Activated naive CD8-positive, alpha-beta T cell treated with anti-CD3 and anti-CD28 coated beads for 36 hours (primary cell): ENCODE measurements at regions not wholly inside any gene's neighbourhood (a gene's known extent, or its start where the extent isn't known, plus 50 kb on each side); places are given as distances from the start of the nearest gene placed in this dataset.
"Not testable (repeated sequence)": the region's sequence is repeated elsewhere in the genome, so short reads cannot be mapped to it uniquely, and the experiment has no call there.

Source experiments
- DNase-seq: peaks from one replicate; pipeline ENCODE4 v3.0.0; 2021
- H3K27ac Mint-ChIP-seq: one replicate; pipeline ENCODE4 v1.8.0; 2022; ENCODE audit warnings: mild to moderate bottlenecking, moderate library complexity, mixed read lengths
- H3K27me3 Mint-ChIP-seq: one replicate; pipeline ENCODE4 v1.8.0; 2022; ENCODE audit warnings: mild to moderate bottlenecking, mixed read lengths
- H3K36me3 Mint-ChIP-seq: one replicate; pipeline ENCODE4 v1.8.0; 2021; ENCODE audit warnings: mild to moderate bottlenecking, mixed read lengths
- H3K4me1 Mint-ChIP-seq: one replicate; pipeline ENCODE4 v1.8.0; 2021; ENCODE audit warnings: mixed read lengths
- H3K4me3 Mint-ChIP-seq: one replicate; pipeline ENCODE4 v1.8.0; 2022; ENCODE audit warnings: mild to moderate bottlenecking, moderate library complexity, mixed read lengths
- H3K9me3 Mint-ChIP-seq: one replicate; pipeline ENCODE4 v1.8.0; 2022; ENCODE audit warnings: mixed read lengths

DNA sequence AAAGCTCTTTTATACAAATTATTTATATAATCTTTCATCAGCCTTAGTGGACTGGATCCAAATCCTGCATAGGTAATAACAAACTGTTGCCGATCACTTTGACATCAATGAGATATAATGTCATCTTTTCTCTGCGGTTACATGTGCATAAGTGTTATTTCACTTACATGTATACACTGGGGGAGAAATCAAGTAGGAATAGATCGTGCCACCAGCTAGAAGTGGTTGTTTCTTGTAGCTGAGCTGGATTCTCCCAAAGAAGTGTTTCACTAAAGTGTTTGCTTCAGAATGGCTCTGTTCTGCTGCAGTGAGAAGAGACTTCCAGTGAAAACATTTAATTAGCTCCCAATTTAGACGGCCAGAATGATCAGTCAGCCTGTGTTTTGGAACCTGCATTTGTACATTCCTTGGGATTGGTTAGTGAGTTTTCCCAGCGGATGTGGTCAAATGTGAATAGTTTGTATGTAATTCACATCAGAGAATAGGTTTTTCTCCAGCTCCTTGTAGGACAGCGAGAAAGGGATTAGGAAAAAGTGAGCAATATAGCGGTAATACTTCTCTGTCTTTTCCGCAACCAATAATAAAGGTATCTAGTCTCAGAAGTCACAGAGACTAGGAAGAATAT lies 163.1 kb upstream of the CCN2 start:
- Mint-ChIP-seq H3K4me3 (no peak overlapping the region), H3K4me1 (no peaks in the 10 kb centered on the region), H3K27ac (no peak overlapping the region), H3K9me3 (peaks cover 11% of the 10 kb centered on the region), H3K36me3 (no peaks in the 10 kb centered on the region), H3K27me3 (no peaks in the 10 kb centered on the region)
- DNase-seq = no peak

- not testable (repeated sequence) for H3K36me3 Mint-ChIP-seq, H3K27me3 Mint-ChIP-seq, H3K4me1 Mint-ChIP-seq, DNase-seq, H3K4me3 Mint-ChIP-seq, H3K27ac Mint-ChIP-seq
- H3K9me3 Mint-ChIP-seq = peaks cover 13% of the 10 kb centered on the region
Observed at GRCh38 chr6:132109752-132110151, 158.6 kb upstream of the CCN2 start.

DNA sequence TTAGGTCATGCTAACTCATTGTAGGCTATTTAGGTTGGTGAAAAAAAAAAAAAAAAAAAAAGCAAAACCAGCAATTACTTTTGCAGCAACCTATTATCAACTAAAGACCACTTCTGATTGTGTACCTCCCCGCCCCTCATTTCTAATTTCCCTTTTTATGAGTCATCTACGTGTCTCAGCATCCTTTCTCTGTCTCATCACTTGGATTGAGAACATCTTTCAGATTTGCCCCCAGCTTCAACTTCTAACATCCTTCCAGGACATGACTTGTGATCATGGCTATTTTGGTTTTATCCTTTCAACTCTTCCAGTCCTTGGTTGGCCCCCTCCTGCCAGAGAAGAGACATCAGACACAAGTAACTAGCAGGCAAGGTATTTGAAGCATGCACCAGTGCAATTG lies 156.7 kb upstream of the CCN2 start:
- H3K27me3 Mint-ChIP-seq = no peaks in the 10 kb centered on the region
- no peak overlapping the region for H3K27ac Mint-ChIP-seq

GRCh38 chr6:132101535-132101934 lies 150.4 kb upstream of the CCN2 start:
- Mint-ChIP-seq H3K36me3 (no peaks in the 10 kb centered on the region), H3K9me3 (peaks cover 4% of the 10 kb centered on the region), H3K4me1 (no peaks in the 10 kb centered on the region), H3K27me3 (peaks cover 3% of the 10 kb centered on the region), H3K4me3 (no peak overlapping the region), H3K27ac (no peak overlapping the region)
- DNase-seq = no peak

More for the DNA sequence above, 156.7 kb upstream of the CCN2 start:
- no peak for DNase-seq
- H3K4me3 Mint-ChIP-seq = no peak overlapping the region
- no peaks in the 10 kb centered on the region for H3K4me1 Mint-ChIP-seq
- H3K9me3 Mint-ChIP-seq = peaks cover 16% of the 10 kb centered on the region
- no peaks in the 10 kb centered on the region for H3K36me3 Mint-ChIP-seq

GRCh38 chr6:132100388-132100990 lies 149.3 kb upstream of the CCN2 start:
- Mint-ChIP-seq H3K27ac (no peak overlapping the region), H3K27me3 (peaks cover 3% of the 10 kb centered on the region), H3K4me3 (no peak overlapping the region), H3K36me3 (no peaks in the 10 kb centered on the region), H3K9me3 (peaks cover 4% of the 10 kb centered on the region), H3K4me1 (no peaks in the 10 kb centered on the region)
- DNase-seq = no peak

GRCh38 chr6:132096996-132097395 lies 145.8 kb upstream of the CCN2 start:
- Mint-ChIP-seq H3K4me1 (no peaks in the 10 kb centered on the region), H3K9me3 (peaks cover 1% of the 10 kb centered on the region)

DNA sequence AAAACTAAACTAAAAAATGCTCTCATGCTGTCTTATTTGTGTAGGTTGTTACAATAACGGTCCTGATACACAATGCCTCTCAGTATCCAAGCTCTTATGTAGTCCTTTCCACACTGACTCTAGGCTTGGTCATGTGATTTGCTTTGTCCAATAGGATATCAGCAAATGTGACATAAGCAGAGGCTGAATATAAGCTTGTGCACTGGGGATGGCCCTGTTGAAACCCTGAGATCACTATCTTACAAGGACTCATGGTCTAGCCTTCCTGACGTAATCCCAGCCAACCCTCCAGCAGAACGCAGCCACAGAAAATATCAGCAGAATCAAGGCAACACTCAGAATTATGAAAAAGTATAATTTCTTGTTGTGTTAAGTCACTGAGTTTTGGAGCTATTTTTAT lies 145.1 kb upstream of the CCN2 start:
- peaks cover 1% of the 10 kb centered on the region for H3K9me3 Mint-ChIP-seq
- peaks cover 3% of the 10 kb centered on the region for H3K27me3 Mint-ChIP-seq
- no peaks in the 10 kb centered on the region for H3K36me3 Mint-ChIP-seq
- DNase-seq = no peak
- H3K4me3 Mint-ChIP-seq = no peak overlapping the region
- no peaks in the 10 kb centered on the region for H3K4me1 Mint-ChIP-seq
- no peak overlapping the region for H3K27ac Mint-ChIP-seq

More at GRCh38 chr6:132096996-132097395, 145.8 kb upstream of the CCN2 start:
- Mint-ChIP-seq H3K27me3 (peaks cover 3% of the 10 kb centered on the region), H3K4me3 (no peak overlapping the region), H3K27ac (no peak overlapping the region), H3K36me3 (no peaks in the 10 kb centered on the region)
- DNase-seq = no peak

DNA sequence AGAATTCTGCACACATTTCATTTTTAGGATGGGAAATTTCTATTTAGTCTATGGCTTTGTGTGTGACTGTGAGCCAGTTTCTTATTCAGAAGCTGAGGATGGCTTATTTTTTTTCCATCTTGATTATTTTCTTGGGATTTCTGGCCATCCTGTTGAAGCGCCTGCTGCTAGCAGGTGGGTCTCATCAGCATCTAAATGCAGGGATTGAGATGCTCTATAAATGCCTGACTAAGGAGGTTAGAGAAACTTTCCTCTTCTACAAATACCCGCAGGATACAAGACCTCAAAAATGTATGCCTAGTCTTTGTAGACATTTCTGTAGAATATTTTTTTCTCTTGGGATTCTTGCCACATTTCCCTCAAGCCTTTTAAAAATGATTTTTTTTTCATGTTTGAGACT lies 138.0 kb upstream of the CCN2 start:
- Mint-ChIP-seq H3K27ac (no peak overlapping the region), H3K4me1 (no peaks in the 10 kb centered on the region), H3K27me3 (peaks cover 4% of the 10 kb centered on the region), H3K36me3 (no peaks in the 10 kb centered on the region), H3K4me3 (no peak overlapping the region), H3K9me3 (peaks cover 4% of the 10 kb centered on the region)
- DNase-seq = no peak

DNA sequence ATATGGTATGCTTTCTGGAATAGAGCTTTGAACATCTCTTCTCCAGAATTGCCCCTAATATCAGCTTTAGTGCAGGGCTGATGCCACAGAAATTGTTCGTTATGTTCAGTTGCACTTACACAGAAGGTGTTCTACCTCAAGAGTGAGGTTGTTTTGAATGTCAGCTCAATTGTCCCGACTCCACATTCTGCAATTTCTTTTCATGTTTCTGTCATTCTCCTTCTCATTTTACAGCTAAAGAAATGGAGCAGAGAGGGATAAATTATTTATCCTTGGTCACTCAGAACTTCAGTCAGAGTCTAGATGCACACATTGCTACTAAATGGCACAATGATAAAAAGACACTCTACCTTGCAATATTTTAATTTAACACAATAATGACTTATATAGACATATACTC lies 137.0 kb upstream of the CCN2 start:
- H3K27ac Mint-ChIP-seq = no peak overlapping the region

DNA sequence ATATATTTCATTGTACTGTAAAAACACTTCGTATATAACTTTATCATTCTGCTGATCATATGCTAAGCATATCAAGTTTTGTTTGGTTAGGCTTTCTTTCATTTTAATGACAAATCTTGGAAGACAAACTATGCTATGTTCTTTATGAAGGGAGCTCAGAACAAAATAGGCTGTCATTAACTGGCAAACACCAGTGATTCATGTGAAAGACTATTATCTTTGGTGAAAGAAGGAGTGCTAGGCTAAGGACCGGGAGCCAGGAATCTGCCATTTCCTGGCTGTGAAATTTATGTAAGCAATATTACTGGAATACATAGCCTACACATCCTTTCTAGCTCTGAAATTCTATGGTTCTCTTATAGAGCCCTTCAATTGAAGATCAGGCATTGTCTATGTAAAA lies 136.2 kb upstream of the CCN2 start:
- DNase-seq = no peak
- H3K36me3 Mint-ChIP-seq = no peaks in the 10 kb centered on the region
- peaks cover 4% of the 10 kb centered on the region for H3K9me3 Mint-ChIP-seq
- no peak overlapping the region for H3K27ac Mint-ChIP-seq
- H3K27me3 Mint-ChIP-seq = peaks cover 4% of the 10 kb centered on the region
- no peak overlapping the region for H3K4me3 Mint-ChIP-seq
- no peaks in the 10 kb centered on the region for H3K4me1 Mint-ChIP-seq

More for the DNA sequence above, 137.0 kb upstream of the CCN2 start:
- DNase-seq = no peak
- Mint-ChIP-seq H3K36me3 (no peaks in the 10 kb centered on the region), H3K4me1 (no peaks in the 10 kb centered on the region), H3K4me3 (no peak overlapping the region), H3K27me3 (peaks cover 4% of the 10 kb centered on the region), H3K9me3 (peaks cover 4% of the 10 kb centered on the region)

GRCh38 chr6:132085731-132086130 lies 134.6 kb upstream of the CCN2 start:
- Mint-ChIP-seq H3K4me1 (no peaks in the 10 kb centered on the region), H3K27ac (no peak overlapping the region), H3K36me3 (no peaks in the 10 kb centered on the region), H3K4me3 (no peak overlapping the region), H3K9me3 (peaks cover 4% of the 10 kb centered on the region), H3K27me3 (peaks cover 4% of the 10 kb centered on the region)
- DNase-seq = no peak

GRCh38 chr6:132084811-132085509 lies 133.8 kb upstream of the CCN2 start:
- H3K27me3 Mint-ChIP-seq = peaks cover 4% of the 10 kb centered on the region
- no peaks in the 10 kb centered on the region for H3K36me3 Mint-ChIP-seq

GRCh38 chr6:132082421-132082820 lies 131.2 kb upstream of the CCN2 start:
- H3K4me1 Mint-ChIP-seq = no peaks in the 10 kb centered on the region
- DNase-seq = no peak
- H3K27me3 Mint-ChIP-seq = peaks cover 4% of the 10 kb centered on the region
- H3K27ac Mint-ChIP-seq = no peak overlapping the region
- H3K9me3 Mint-ChIP-seq = no peaks in the 10 kb centered on the region
- H3K4me3 Mint-ChIP-seq = no peak overlapping the region
- H3K36me3 Mint-ChIP-seq = no peaks in the 10 kb centered on the region

More at GRCh38 chr6:132084811-132085509, 133.8 kb upstream of the CCN2 start:
- H3K4me3 Mint-ChIP-seq = no peak overlapping the region
- no peaks in the 10 kb centered on the region for H3K4me1 Mint-ChIP-seq
- DNase-seq = no peak
- no peak overlapping the region for H3K27ac Mint-ChIP-seq
- peaks cover 4% of the 10 kb centered on the region for H3K9me3 Mint-ChIP-seq

DNA sequence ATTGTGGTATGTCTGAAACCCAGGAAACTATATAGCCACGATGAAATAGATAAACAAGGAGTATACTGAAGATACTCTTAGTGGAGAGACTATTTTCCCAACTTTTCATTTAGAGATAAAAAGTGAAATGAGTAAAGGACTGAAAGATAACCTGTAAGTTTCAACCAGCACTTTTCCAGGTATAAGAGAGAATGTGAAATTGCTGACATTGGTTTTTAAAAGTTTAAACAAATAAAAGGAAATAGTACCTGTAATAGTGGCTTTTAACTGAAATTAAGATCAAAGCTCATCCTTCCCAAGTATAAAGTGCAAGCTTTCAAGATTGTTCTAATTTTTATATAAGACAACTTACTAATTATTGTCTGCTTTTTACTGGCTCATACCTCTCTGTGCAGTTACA lies 130.2 kb upstream of the CCN2 start:
- Mint-ChIP-seq H3K36me3 (no peaks in the 10 kb centered on the region), H3K27ac (no peak overlapping the region), H3K9me3 (no peaks in the 10 kb centered on the region), H3K27me3 (peaks cover 4% of the 10 kb centered on the region), H3K4me1 (no peaks in the 10 kb centered on the region), H3K4me3 (no peak overlapping the region)
- DNase-seq = no peak

- Mint-ChIP-seq H3K36me3 (no peaks in the 10 kb centered on the region), H3K4me3 (no peak overlapping the region), H3K9me3 (no peaks in the 10 kb centered on the region), H3K4me1 (no peaks in the 10 kb centered on the region), H3K27me3 (no peaks in the 10 kb centered on the region), H3K27ac (no peak overlapping the region)
- no peak for DNase-seq
Observed at GRCh38 chr6:132079286-132079685, 128.1 kb upstream of the CCN2 start.

- Mint-ChIP-seq H3K36me3 (no peaks in the 10 kb centered on the region), H3K9me3 (no peaks in the 10 kb centered on the region), H3K27me3 (no peaks in the 10 kb centered on the region), H3K4me1 (no peaks in the 10 kb centered on the region), H3K4me3 (no peak overlapping the region), H3K27ac (no peak overlapping the region)
- no peak for DNase-seq
Observed at GRCh38 chr6:132076452-132076851, 125.3 kb upstream of the CCN2 start.
